IMR-90 (cell line): ENCODE measurements at regions not wholly inside any gene's neighbourhood (a gene's known extent, or its start where the extent isn't known, plus 50 kb on each side); places are given as distances from the start of the nearest gene placed in this dataset.

Experiments used
- ATAC-seq: fragments of 200-7000 bp; cut with Tn5 transposase; 2 replicates; pipeline ENCODE4 v1.9.1; 2020; ENCODE audit warnings: low read depth, mild to moderate bottlenecking, moderate library complexity
- BruUV-seq: library from RNA; stranded (reverse); fragments of 400-500 nt; replicated peaks from 2 replicates; lab custom pipeline; 2021; lab: Mats Ljungman, UMichigan
- CTCF ChIA-PET: fragments of 300-600 bp; formaldehyde crosslinking; extraction: SDS; loops from one replicate; lab custom pipeline; 2021; ENCODE audit warnings: antibody characterized with exemption; lab: Yijun Ruan, JAX
- POLR2A ChIA-PET: fragments of 300-600 bp; sonication (Branson Sonifier 250); formaldehyde crosslinking; loops from one replicate; lab custom pipeline; 2022; ENCODE audit warnings: antibody characterized with exemption; ENCODE audit not compliant: unreplicated experiment; lab: Charles Lee
- DNase-seq: peaks from one replicate; pipeline ENCODE4 v3.0.0; 2013
- H2AFZ ChIP-seq: replicated peaks from 2 replicates; pipeline ENCODE3; 2013; ENCODE audit warnings: low read length, mild to moderate bottlenecking; ENCODE audit not compliant: poor library complexity
- H2AK5ac ChIP-seq: 2 replicates; pipeline ENCODE4 v1.6.1; 2013; ENCODE audit warnings: low read depth, low read length, inconsistent platforms
- H2AK9ac ChIP-seq: replicated peaks from 2 replicates; pipeline ENCODE3; 2013; ENCODE audit warnings: mild to moderate bottlenecking, low read depth, low read length, moderate library complexity; ENCODE audit not compliant: poor library complexity
- H2BK120ac ChIP-seq: 2 replicates; pipeline ENCODE4 v1.6.1; 2013; ENCODE audit warnings: low read depth, low read length, inconsistent platforms
- H2BK15ac ChIP-seq: 3 replicates; pipeline ENCODE4 v1.6.1; 2013; ENCODE audit warnings: low read depth, low read length, inconsistent platforms
- H2BK20ac ChIP-seq: 2 replicates; pipeline ENCODE4 v1.6.1; 2013; ENCODE audit warnings: low read depth, mild to moderate bottlenecking, inconsistent platforms, low read length, moderate library complexity
- H2BK5ac ChIP-seq: 2 replicates; pipeline ENCODE4 v1.6.1; 2013; ENCODE audit warnings: mild to moderate bottlenecking, low read depth, low read length, inconsistent platforms; ENCODE audit not compliant: poor library complexity, severe bottlenecking
- H3K14ac ChIP-seq: replicated peaks from 2 replicates; pipeline ENCODE4 v1.6.1; 2013; ENCODE audit warnings: low read depth, low read length, inconsistent platforms
- H3K18ac ChIP-seq: 2 replicates; pipeline ENCODE4 v1.6.1; 2013; ENCODE audit warnings: low read depth, low read length, control low read depth
- H3K23ac ChIP-seq: 2 replicates; pipeline ENCODE4 v1.6.1; 2013; ENCODE audit warnings: low read depth, low read length, inconsistent platforms
- H3K27ac ChIP-seq: 2 replicates; pipeline ENCODE4 v1.5.1; 2013; ENCODE audit warnings: mild to moderate bottlenecking, control low read depth, low read length; ENCODE audit not compliant: insufficient read depth
- H3K27me3 ChIP-seq: 2 replicates; pipeline ENCODE4 v1.6.1; 2013; ENCODE audit warnings: low read length; ENCODE audit not compliant: control insufficient read depth, insufficient read depth
- H3K36me3 ChIP-seq: 2 replicates; pipeline ENCODE4 v1.6.1; 2013; ENCODE audit warnings: low read length, mixed read lengths; ENCODE audit not compliant: control insufficient read depth, insufficient read depth
- H3K4ac ChIP-seq: 2 replicates; pipeline ENCODE4 v1.6.1; 2013; ENCODE audit warnings: low read depth, low read length, inconsistent platforms
- H3K4me1 ChIP-seq: 2 replicates; pipeline ENCODE4 v1.6.1; 2013; ENCODE audit warnings: low read length, mixed read lengths; ENCODE audit not compliant: control insufficient read depth, insufficient read depth
- H3K4me2 ChIP-seq: 2 replicates; pipeline ENCODE4 v1.6.1; 2013; ENCODE audit warnings: low read depth, mild to moderate bottlenecking, control low read depth, low read length, moderate library complexity
- H3K4me3 ChIP-seq: 2 replicates; pipeline ENCODE4 v1.5.1; 2013; ENCODE audit warnings: low read depth, mild to moderate bottlenecking, control low read depth, low read length, moderate library complexity; ENCODE audit not compliant: insufficient read depth
- H3K56ac ChIP-seq: 2 replicates; pipeline ENCODE4 v1.6.1; 2013; ENCODE audit warnings: low read length, inconsistent platforms; ENCODE audit not compliant: insufficient read depth; ENCODE audit errors: extremely low read depth
- H3K79me1 ChIP-seq, 2 experiments: 2 replicates each; pipeline ENCODE4 v1.6.1; 2013; ENCODE audit warnings: low read length in 2 of 2, inconsistent platforms in 1 of 2, low read depth in 1 of 2
- H3K9ac ChIP-seq: 2 replicates; pipeline ENCODE4 v1.6.1; 2013; ENCODE audit warnings: low read depth, low read length, control low read depth
- H3K9me1 ChIP-seq: 2 replicates; pipeline ENCODE4 v1.6.1; 2013; ENCODE audit warnings: low read length, inconsistent platforms; ENCODE audit not compliant: insufficient read depth
- H3K9me3 ChIP-seq: 2 replicates; pipeline ENCODE4 v1.6.1; 2013; ENCODE audit warnings: low read length; ENCODE audit not compliant: control insufficient read depth, insufficient read depth
- H4K20me1 ChIP-seq: 2 replicates; pipeline ENCODE4 v1.6.1; 2013; ENCODE audit warnings: low read length, inconsistent platforms; ENCODE audit not compliant: insufficient read depth
- H4K5ac ChIP-seq: 2 replicates; pipeline ENCODE4 v1.6.1; 2013; ENCODE audit warnings: mild to moderate bottlenecking, low read depth, low read length, control low read depth
- H4K8ac ChIP-seq, 2 experiments: 2 replicates each; pipeline ENCODE4 v1.6.1; 2013; ENCODE audit warnings: low read depth in 2 of 2, low read length in 2 of 2, control low read depth in 1 of 2, inconsistent platforms in 1 of 2
- H4K91ac ChIP-seq: 2 replicates; pipeline ENCODE4 v1.6.1; 2013; ENCODE audit warnings: low read depth, low read length, inconsistent platforms; ENCODE audit not compliant: insufficient read depth
- CHD1 ChIP-seq: IDR thresholded peaks from 2 replicates; pipeline ENCODE4 v1.6.1; 2012; ENCODE audit warnings: low read depth, low read length, improper control_type of control experiment
- FOS ChIP-seq: fragments of 150-350 bp; IDR thresholded peaks from 2 replicates; pipeline ENCODE4 v1.6.1; 2016; ENCODE audit warnings: low read depth, low read length
- NFE2L2 ChIP-seq: fragments of 150-350 bp; IDR thresholded peaks from 2 replicates; pipeline ENCODE4 v1.6.1; 2016; ENCODE audit warnings: low read depth, mild to moderate bottlenecking, low read length
- RFX5 ChIP-seq: IDR thresholded peaks from 2 replicates; pipeline ENCODE4 v1.8.0; 2012; ENCODE audit warnings: low read depth, mild to moderate bottlenecking, low read length, moderate library complexity
- USF2 ChIP-seq: fragments of 150-350 bp; IDR thresholded peaks from 2 replicates; pipeline ENCODE4 v1.6.1; 2017; ENCODE audit warnings: mild to moderate bottlenecking, antibody characterized with exemption, low read length, low read depth
- WGBS, 2 experiments: methylation state at CpG; one replicate each; pipeline versions ENCODE4 v1.1.5 to v1.1.7; 2013; ENCODE audit warnings: missing lambda C conversion rate in 2 of 2; ENCODE audit not compliant: insufficient read length in 1 of 2; ENCODE audit errors: extremely low coverage in 2 of 2; 5-methylcytosine and 5-hydroxymethylcytosine counted together
- dilution Hi-C: fragments of 300-500 bp; cut with HindIII; formaldehyde crosslinking; loops from one replicate; pipeline ENCODE4 v1.14.3; 2018; ENCODE audit warnings: low sequenced_read_pairs; ENCODE audit not compliant: unreplicated experiment
- in situ Hi-C: fragments of 300-500 bp; cut with MboI; formaldehyde crosslinking; loops from 3 replicates; pipeline ENCODE4 v1.14.3; 2019; ENCODE audit warnings: low sequenced_read_pairs, inconsistent platforms, mixed read lengths
- intact Hi-C: fragments of 100-400 bp; cut with micrococcal nuclease; formaldehyde crosslinking; loops from 2 replicates; pipeline ENCODE4 v1.10.0; 2022

- Histone ChIP-seq H3K18ac (peak overlapping the region; percentile 19; the same call in 1 of the 2 replicates), H2BK20ac (peak overlapping the region; percentile 78), H3K9me3 (no peaks in the 10 kb centered on the region), H2AFZ (peak overlapping the region; percentile 8), H3K4ac (peak overlapping the region; percentile 84), H3K56ac (no peak overlapping the region), H2AK9ac (peak overlapping the region; percentile 11), H3K27ac (no peak overlapping the region), H3K9me1 (peaks cover 12% of the 10 kb centered on the region), H3K27me3 (no peaks in the 10 kb centered on the region), H4K8ac (peak overlapping the region; percentile 76 to 85), H4K5ac (peak overlapping the region; percentile 15; the same call in 1 of the 2 replicates), H3K79me1 (peaks cover 0 to 4% of the 10 kb centered on the region in 2 experiments; a peak in 2 of 4 replicates), H2AK5ac (peak overlapping the region; percentile 86), H3K4me1 (peaks cover 15% of the 10 kb centered on the region), H4K20me1 (no peaks in the 10 kb centered on the region), H2BK5ac (peak overlapping the region; percentile 76), H3K4me3 (no peak overlapping the region), H3K9ac (no peak overlapping the region), H3K14ac (peak overlapping the region; percentile 13), H3K23ac (peak overlapping the region; percentile 60; the same call in 1 of the 2 replicates), H2BK120ac (peak overlapping the region; percentile 80), H3K4me2 (no peak overlapping the region), H2BK15ac (peak overlapping the region; percentile 88), H4K91ac (peak overlapping the region; percentile 78), H3K36me3 (no peaks in the 10 kb centered on the region)
- no CpG with 5 or more reads among the region's 2 CpGs for WGBS, 2 experiments
- ATAC-seq = no peak
- BruUV-seq = no TSS peak
- peak; percentile 34 for DNase-seq
- intact Hi-C loops = no loop called here
- ChIA-PET CTCF (no interaction called here), POLR2A (no interaction called here)
- TF ChIP-seq CHD1 = no peak
- no peak for TF ChIP-seq NFE2L2
- TF ChIP-seq RFX5 = no peak
- TF ChIP-seq FOS = no peak
- TF ChIP-seq USF2 = no peak
- in situ Hi-C loops = no loop called here
- dilution Hi-C loops = no loop called here
Observed at GRCh38 chr5:96081276-96081858, 119.7 kb upstream of the ELL2 start.
